HepG2 (cell line): ENCODE measurements at regions not wholly inside any gene's neighbourhood (a gene's known extent, or its start where the extent isn't known, plus 50 kb on each side); places are given as distances from the start of the nearest gene placed in this dataset.

Experiments
- ATAC-seq: fragments of 200-7000 bp; cut with Tn5 transposase; 3 replicates; pipeline ENCODE4 v1.9.1; 2020; ENCODE audit warnings: mild to moderate bottlenecking, moderate library complexity
- BruUV-seq: library from RNA; stranded (reverse); fragments of 400-500 nt; replicated peaks from 2 replicates; lab custom pipeline; 2021; lab: Mats Ljungman, UMichigan
- CTCF ChIA-PET: fragments of 300-600 bp; formaldehyde crosslinking; extraction: SDS; loops from one replicate; lab custom pipeline; 2021; ENCODE audit warnings: low total read pairs, inconsistent platforms, low intra/inter-chr PET ratio; lab: Yijun Ruan, JAX
- POLR2A ChIA-PET: fragments of 350-600 bp; sonication (Branson Sonifier 250); formaldehyde crosslinking; loops from one replicate; lab custom pipeline; 2020; ENCODE audit warnings: antibody characterized with exemption, inconsistent platforms; lab: Yijun Ruan, JAX
- DNase-seq: peaks from one replicate; pipeline ENCODE4 v3.0.0-alpha.2; 2015; ENCODE audit warnings: low spot score
- FAIRE-seq: peaks from 3 replicates; lab custom pipeline; 2011; peaks lifted over from hg19 to GRCh38; lab: Jason Lieb, UNC
- H2AFZ ChIP-seq: one replicate; pipeline ENCODE4 v1.6.1; 2011; ENCODE audit warnings: low read length, inconsistent platforms
- H3K27ac ChIP-seq: fragments of 300-600 bp; 3 replicates; pipeline ENCODE4 v1.8.0; 2011; ENCODE audit warnings: mixed run types, mild to moderate bottlenecking, mixed read lengths, low read length, inconsistent platforms; ENCODE audit not compliant: insufficient read depth; ENCODE audit errors: extremely low read length
- H3K27me3 ChIP-seq, 2 experiments: fragments of 200-600 bp in 1 of 2; 2 replicates in 1 of 2; 3 replicates in 1 of 2; pipeline versions ENCODE4 v1.6.0 to v1.8.0; 2011; ENCODE audit warnings: low read length in 2 of 2, mild to moderate bottlenecking in 2 of 2, moderate library complexity in 2 of 2, inconsistent platforms in 1 of 2; ENCODE audit not compliant: insufficient read depth in 2 of 2, control insufficient read depth in 1 of 2
- H3K36me3 ChIP-seq, 2 experiments: fragments of 200-600 bp in 1 of 2; replicated peaks in 1 of 2; 2 replicates in 1 of 2; 3 replicates in 1 of 2; pipeline versions ENCODE4 v1.5.1 to v1.8.0; 2011; ENCODE audit warnings: low read length in 2 of 2, inconsistent platforms in 1 of 2; ENCODE audit not compliant: insufficient read depth in 2 of 2, control insufficient read depth in 1 of 2
- H3K4me1 ChIP-seq: 2 replicates; pipeline ENCODE4 v1.5.1; 2012; ENCODE audit warnings: low read length, inconsistent platforms; ENCODE audit not compliant: insufficient read depth
- H3K4me2 ChIP-seq: 2 replicates; pipeline ENCODE4 v1.6.0; 2011; ENCODE audit warnings: low read depth, low read length, inconsistent platforms
- H3K4me3 ChIP-seq, 3 experiments: fragments of 200-600 bp in 1 of 3; sonication (generic), shearing (Covaris generic) in 1 of 3; replicated peaks in 1 of 3; 2 replicates each; pipeline ENCODE4 v1.5.1; 2011 to 2016; ENCODE audit warnings: low read length in 3 of 3, inconsistent platforms in 2 of 3, low read depth in 2 of 3, mild to moderate bottlenecking in 2 of 3, control low read depth in 1 of 3, mixed read lengths in 1 of 3; ENCODE audit not compliant: insufficient read depth in 1 of 3
- H3K79me2 ChIP-seq: one replicate; pipeline ENCODE4 v1.6.1; 2011; ENCODE audit warnings: low read length, inconsistent platforms; ENCODE audit not compliant: insufficient read depth
- H3K9ac ChIP-seq: 2 replicates; pipeline ENCODE4 v1.6.0; 2011; ENCODE audit warnings: mild to moderate bottlenecking, low read depth, low read length, inconsistent platforms; ENCODE audit not compliant: insufficient read depth
- H3K9me3 ChIP-seq: 2 replicates; pipeline ENCODE4 v1.5.1; 2012; ENCODE audit warnings: mild to moderate bottlenecking, low read length
- H4K20me1 ChIP-seq: 2 replicates; pipeline ENCODE4 v1.6.0; 2011; ENCODE audit warnings: inconsistent platforms, mild to moderate bottlenecking, low read length, moderate library complexity; ENCODE audit not compliant: insufficient read depth
- BRF2 ChIP-seq: sonication (generic); formaldehyde crosslinking; IDR thresholded peaks from 2 replicates; pipeline ENCODE4 v1.8.1; 2022; ENCODE audit warnings: mild to moderate bottlenecking, missing genetic modification reagents
- FOXC1 ChIP-seq: sonication (generic); formaldehyde crosslinking; IDR thresholded peaks from 2 replicates; pipeline ENCODE4 v1.8.0; 2022; ENCODE audit warnings: mild to moderate bottlenecking, missing genetic modification reagents, borderline replicate concordance
- KLF16 ChIP-seq, 2 experiments: sonication (generic) in 1 of 2; formaldehyde crosslinking in 1 of 2; IDR thresholded peaks; 2 replicates each; pipeline versions ENCODE4 v1.6.1 to v1.8.0; 2016 to 2023; ENCODE audit warnings: missing genetic modification reagents in 2 of 2, missing compliant biosample characterization in 1 of 2
- MXD3 ChIP-seq: IDR thresholded peaks from 2 replicates; pipeline ENCODE4 v1.6.1; 2016; ENCODE audit warnings: mild to moderate bottlenecking, missing biosample characterization, missing genetic modification reagents
- NR3C1 ChIP-seq: sonication (generic); formaldehyde crosslinking; IDR thresholded peaks from 2 replicates; pipeline ENCODE4 v1.4.0; 2020; ENCODE audit warnings: missing genetic modification reagents
- PRDM4 ChIP-seq: sonication (generic); formaldehyde crosslinking; IDR thresholded peaks from 2 replicates; pipeline ENCODE4 v1.9.0; 2021; ENCODE audit warnings: missing genetic modification reagents, borderline replicate concordance
- ZFP36L2 ChIP-seq: sonication (generic); formaldehyde crosslinking; IDR thresholded peaks from 2 replicates; pipeline ENCODE4 v1.4.0; 2020; ENCODE audit warnings: missing genetic modification reagents
- ZMYM4 ChIP-seq: sonication (generic); formaldehyde crosslinking; IDR thresholded peaks from 2 replicates; pipeline ENCODE4 v1.8.1; 2023; ENCODE audit warnings: mild to moderate bottlenecking, missing genetic modification reagents
- ZNF101 ChIP-seq: sonication (generic); formaldehyde crosslinking; IDR thresholded peaks from 2 replicates; pipeline ENCODE4 v1.4.0; 2020; ENCODE audit warnings: mild to moderate bottlenecking, low read depth, missing genetic modification reagents, borderline replicate concordance
- ZNF12 ChIP-seq: sonication (generic); formaldehyde crosslinking; IDR thresholded peaks from 2 replicates; pipeline ENCODE4 v1.5.0; 2020; ENCODE audit warnings: missing genetic modification reagents
- ZNF20 ChIP-seq: sonication (generic); formaldehyde crosslinking; IDR thresholded peaks from 2 replicates; pipeline ENCODE4 v1.4.0; 2020; ENCODE audit warnings: mild to moderate bottlenecking, moderate library complexity, missing genetic modification reagents
- ZNF24 ChIP-seq: fragments of 450-650 bp; IDR thresholded peaks from 2 replicates; pipeline ENCODE4 v1.6.1; 2017; ENCODE audit warnings: antibody characterized with exemption, mild to moderate bottlenecking
- ZNF740 ChIP-seq: sonication (generic); formaldehyde crosslinking; IDR thresholded peaks from 2 replicates; pipeline ENCODE4 v1.4.0; 2020; ENCODE audit warnings: missing genetic modification reagents
- ZNF777 ChIP-seq: sonication (generic); formaldehyde crosslinking; IDR thresholded peaks from 2 replicates; pipeline ENCODE4 v1.4.0; 2020; ENCODE audit warnings: missing genetic modification reagents
- ZSCAN21 ChIP-seq: sonication (generic); formaldehyde crosslinking; IDR thresholded peaks from 2 replicates; pipeline ENCODE4 v1.8.0; 2022; ENCODE audit warnings: mild to moderate bottlenecking, missing genetic modification reagents, moderate library complexity, borderline replicate concordance
- WGBS: methylation state at CpG from one replicate; pipeline ENCODE4 v1.1.6; 2017; ENCODE audit warnings: low lambda C conversion rate; 5-methylcytosine and 5-hydroxymethylcytosine counted together
- in situ Hi-C: cut with HindIII; loops from 2 replicates; pipeline ENCODE4 v1.10.0; 2017; ENCODE audit warnings: low pct_unique_long_range_greater_than_20kb; ENCODE audit not compliant: extremely low pct_ligation_motif_present
- intact Hi-C: fragments of 100-400 bp; cut with micrococcal nuclease; formaldehyde crosslinking; loops from one replicate; pipeline ENCODE4 v1.10.0; 2022; ENCODE audit not compliant: unreplicated experiment

GRCh38 chr7:113431406-113431805, 313.1 kb upstream of the SMIM30 start:
- Histone ChIP-seq H2AFZ (no peak overlapping the region), H3K4me1 (no peaks in the 10 kb centered on the region), H3K79me2 (no peaks in the 10 kb centered on the region), H3K4me3 (no peak overlapping the region), H3K27ac (no peak overlapping the region), H4K20me1 (no peaks in the 10 kb centered on the region), H3K36me3 (no peaks in the 10 kb centered on the region), H3K27me3 (no peaks in the 10 kb centered on the region), H3K4me2 (no peak overlapping the region), H3K9ac (no peak overlapping the region), H3K9me3 (no peaks in the 10 kb centered on the region)
- DNase-seq (no peak), FAIRE-seq (no peak), ATAC-seq (no peak)
- intact Hi-C loops (no loop called here), in situ Hi-C loops (no loop called here)
- TF ChIP-seq ZNF777 (CRISPR knock-in tag) (no peak), KLF16 (CRISPR knock-in tag; IDR thresholded peaks at IDR 0.05) (no peak), NR3C1 (CRISPR knock-in tag) (no peak), ZNF740 (CRISPR knock-in tag) (no peak), ZNF20 (no peak), MXD3 (CRISPR knock-in tag) (no peak), ZNF101 (CRISPR knock-in tag) (no peak), ZFP36L2 (no peak), ZNF24 (no peak), FOXC1 (no peak), ZSCAN21 (no peak), ZMYM4 (CRISPR knock-in tag) (no peak), ZNF12 (CRISPR knock-in tag) (no peak), PRDM4 (CRISPR knock-in tag) (no peak), BRF2 (CRISPR knock-in tag) (no peak)
- 20% methylated on average over 4 of the region's 4 CpGs for WGBS
- ChIA-PET POLR2A (no interaction called here), CTCF (no interaction called here)
- BruUV-seq: no TSS peak
